NCI-H146 (cell line): ENCODE measurements at regions not wholly inside any gene's neighbourhood (a gene's known extent, or its start where the extent isn't known, plus 50 kb on each side); places are given as distances from the start of the nearest gene placed in this dataset.
"Not testable (repeated sequence)": the region's sequence is repeated elsewhere in the genome, so short reads cannot be mapped to it uniquely, and the experiment has no call there.

Experiments
- DNase-seq: peaks from one replicate; lab custom pipeline; 2025; lab: John Stamatoyannopoulos, UW

- no peak for DNase-seq
These were observed 236.2 kb upstream of the NUDT6 start for GRCh38 chr4:123158576-123158975.

- DNase-seq = no peak
These were observed 237.1 kb upstream of the NUDT6 start for GRCh38 chr4:123159479-123159878.

GRCh38 chr4:123162859-123163258 is 233.7 kb upstream of the SPRY1 start:
- DNase-seq = no peak

GRCh38 chr4:123163501-123163900 is 233.1 kb upstream of the SPRY1 start:
- DNase-seq = no peak

- no peak for DNase-seq
These were observed 230.6 kb upstream of the SPRY1 start for GRCh38 chr4:123166023-123166422.

GRCh38 chr4:123167931-123168330 is 228.7 kb upstream of the SPRY1 start:
- no peak for DNase-seq

- no peak for DNase-seq
These were observed 227.8 kb upstream of the SPRY1 start for GRCh38 chr4:123168812-123169211.

- no peak for DNase-seq
These were observed 225.8 kb upstream of the SPRY1 start for GRCh38 chr4:123170843-123171242.

- no peak for DNase-seq
These were observed 220.0 kb upstream of the SPRY1 start for GRCh38 chr4:123176605-123177004.

GRCh38 chr4:123182289-123182688 is 214.3 kb upstream of the SPRY1 start:
- DNase-seq = no peak

- DNase-seq = no peak
These were observed 213.3 kb upstream of the SPRY1 start for GRCh38 chr4:123183308-123183707.

- DNase-seq = not testable (repeated sequence)
These were observed 212.8 kb upstream of the SPRY1 start for GRCh38 chr4:123183754-123184153.

GRCh38 chr4:123186731-123187130 is 209.9 kb upstream of the SPRY1 start:
- no peak for DNase-seq

- no peak for DNase-seq
These were observed 206.4 kb upstream of the SPRY1 start for GRCh38 chr4:123190176-123190575.

- no peak for DNase-seq
These were observed 204.9 kb upstream of the SPRY1 start for GRCh38 chr4:123191728-123192127.

GRCh38 chr4:123193802-123194367 is 202.7 kb upstream of the SPRY1 start:
- no peak for DNase-seq

- DNase-seq = no peak
These were observed 197.9 kb upstream of the SPRY1 start for GRCh38 chr4:123198706-123199105.

- DNase-seq = no peak
These were observed 196.3 kb upstream of the SPRY1 start for GRCh38 chr4:123200051-123200940.

GRCh38 chr4:123204737-123205136 is 191.9 kb upstream of the SPRY1 start:
- no peak for DNase-seq

- DNase-seq = no peak
These were observed 190.6 kb upstream of the SPRY1 start for GRCh38 chr4:123206016-123206415.

GRCh38 chr4:123209436-123209835 is 187.2 kb upstream of the SPRY1 start:
- no peak for DNase-seq

GRCh38 chr4:123215536-123215935 is 181.1 kb upstream of the SPRY1 start:
- no peak for DNase-seq

- no peak for DNase-seq
These were observed 180.1 kb upstream of the SPRY1 start for GRCh38 chr4:123216543-123216942.

- DNase-seq = no peak
These were observed 179.6 kb upstream of the SPRY1 start for GRCh38 chr4:123216946-123217345.
